Peyer's patch (tissue), 4 donors: ENCODE measurements at regions not wholly inside any gene's neighbourhood (a gene's known extent, or its start where the extent isn't known, plus 50 kb on each side); places are given as distances from the start of the nearest gene placed in this dataset.

Experiments
- POLR2A ChIP-seq, 2 donors: fragments of 450-650 bp; IDR thresholded peaks; one replicate each; pipeline ENCODE4 v1.5.1; 2017; ENCODE audit warnings: antibody characterized with exemption in 2 of 2, mild to moderate bottlenecking in 2 of 2, moderate library complexity in 2 of 2
- TF ChIP-seq, protein P1 (sequence below), 6 experiments: fragments of 450-650 bp in 4 of 6; fragments of 200-600 bp in 2 of 6; sonication (generic) in 1 of 6; IDR thresholded peaks; one replicate each; pipeline ENCODE4 v1.5.1; 2017 to 2019; ENCODE audit warnings: antibody characterized with exemption in 6 of 6, mild to moderate bottlenecking in 3 of 6, moderate library complexity in 1 of 6

DNA sequence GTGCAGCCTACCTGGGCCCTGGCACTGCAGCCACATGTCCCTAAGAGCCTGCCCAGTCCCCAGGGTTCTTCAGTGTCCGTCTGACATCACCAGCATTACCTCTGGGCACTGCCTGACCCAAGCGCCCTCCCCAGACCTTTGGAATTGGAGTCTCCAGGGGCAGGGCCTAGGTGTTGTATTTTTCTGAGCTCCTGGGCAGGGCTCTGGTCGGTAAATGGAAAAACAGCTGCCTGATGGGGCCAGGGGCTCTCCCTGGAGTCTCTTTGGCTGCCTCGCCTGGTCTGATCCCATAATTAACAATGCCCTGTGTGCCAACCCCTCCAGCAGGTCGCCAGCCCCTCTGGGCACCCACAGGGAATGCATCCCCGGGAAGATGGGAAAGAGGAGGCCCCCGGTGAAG, 710.2 kb downstream of the BRD1 start:
- TF ChIP-seq, protein P1, sequence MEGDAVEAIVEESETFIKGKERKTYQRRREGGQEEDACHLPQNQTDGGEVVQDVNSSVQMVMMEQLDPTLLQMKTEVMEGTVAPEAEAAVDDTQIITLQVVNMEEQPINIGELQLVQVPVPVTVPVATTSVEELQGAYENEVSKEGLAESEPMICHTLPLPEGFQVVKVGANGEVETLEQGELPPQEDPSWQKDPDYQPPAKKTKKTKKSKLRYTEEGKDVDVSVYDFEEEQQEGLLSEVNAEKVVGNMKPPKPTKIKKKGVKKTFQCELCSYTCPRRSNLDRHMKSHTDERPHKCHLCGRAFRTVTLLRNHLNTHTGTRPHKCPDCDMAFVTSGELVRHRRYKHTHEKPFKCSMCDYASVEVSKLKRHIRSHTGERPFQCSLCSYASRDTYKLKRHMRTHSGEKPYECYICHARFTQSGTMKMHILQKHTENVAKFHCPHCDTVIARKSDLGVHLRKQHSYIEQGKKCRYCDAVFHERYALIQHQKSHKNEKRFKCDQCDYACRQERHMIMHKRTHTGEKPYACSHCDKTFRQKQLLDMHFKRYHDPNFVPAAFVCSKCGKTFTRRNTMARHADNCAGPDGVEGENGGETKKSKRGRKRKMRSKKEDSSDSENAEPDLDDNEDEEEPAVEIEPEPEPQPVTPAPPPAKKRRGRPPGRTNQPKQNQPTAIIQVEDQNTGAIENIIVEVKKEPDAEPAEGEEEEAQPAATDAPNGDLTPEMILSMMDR (IDR thresholded peaks at IDR 0.05) = no peak
- no peak for TF ChIP-seq POLR2A (IDR thresholded peaks at IDR 0.05)
